GM23338 (cell line): ENCODE measurements at regions not wholly inside any gene's neighbourhood (a gene's known extent, or its start where the extent isn't known, plus 50 kb on each side); places are given as distances from the start of the nearest gene placed in this dataset.

Source experiments
- ATAC-seq: fragments of 200-7000 bp; cut with Tn5 transposase; 3 replicates; pipeline ENCODE4 v1.9.1; 2020
- DNase-seq: peaks from one replicate; pipeline ENCODE4 v3.0.0-alpha.2; 2015; ENCODE audit warnings: low spot score
- H2AFZ ChIP-seq: fragments of 200-600 bp; sonication (generic); 2 replicates; pipeline ENCODE4 v1.8.0; 2016; ENCODE audit warnings: antibody characterized with exemption, mild to moderate bottlenecking, moderate library complexity
- H3F3A ChIP-seq: fragments of 200-600 bp; sonication (generic); replicated peaks from 2 replicates; pipeline ENCODE4 v1.8.0; 2017; ENCODE audit warnings: antibody characterized with exemption, mixed run types, low read depth
- H3K27ac ChIP-seq: fragments of 200-600 bp; sonication (generic); 2 replicates; pipeline ENCODE4 v1.6.1; 2016; ENCODE audit warnings: low read depth
- H3K27me3 ChIP-seq: fragments of 200-600 bp; sonication (generic); 2 replicates; pipeline ENCODE4 v1.8.0; 2016; ENCODE audit warnings: mild to moderate bottlenecking, mixed run types, moderate library complexity; ENCODE audit not compliant: insufficient read depth
- H3K36me3 ChIP-seq: fragments of 200-600 bp; sonication (generic); 2 replicates; pipeline ENCODE4 v1.8.0; 2016; ENCODE audit warnings: mild to moderate bottlenecking; ENCODE audit not compliant: insufficient read depth
- H3K4me1 ChIP-seq: fragments of 200-600 bp; sonication (generic); 2 replicates; pipeline ENCODE4 v1.8.0; 2016; ENCODE audit warnings: mild to moderate bottlenecking, moderate library complexity; ENCODE audit not compliant: insufficient read depth
- H3K4me2 ChIP-seq: fragments of 200-600 bp; sonication (generic); 2 replicates; pipeline ENCODE4 v1.7.1; 2017; ENCODE audit warnings: mixed run types
- H3K4me3 ChIP-seq: fragments of 200-600 bp; sonication (generic); 2 replicates; pipeline ENCODE4 v1.6.1; 2016; ENCODE audit warnings: mixed run types
- H3K79me2 ChIP-seq: fragments of 200-600 bp; sonication (generic); replicated peaks from 2 replicates; pipeline ENCODE4 v1.8.0; 2017; ENCODE audit warnings: mild to moderate bottlenecking; ENCODE audit not compliant: insufficient read depth
- H3K9me2 ChIP-seq: fragments of 200-600 bp; sonication (generic); 2 replicates; pipeline ENCODE4 v1.8.0; 2017; ENCODE audit not compliant: insufficient read depth
- H4K20me1 ChIP-seq: fragments of 200-600 bp; sonication (generic); replicated peaks from 2 replicates; pipeline ENCODE4 v1.8.0; 2017; ENCODE audit warnings: mild to moderate bottlenecking; ENCODE audit not compliant: insufficient read depth
- H3K27ac Mint-ChIP-seq: 2 replicates; pipeline ENCODE4 v1.8.0; 2020; ENCODE audit warnings: inconsistent platforms, mild to moderate bottlenecking, moderate library complexity, mixed read lengths
- H3K27me3 Mint-ChIP-seq: 3 replicates; pipeline ENCODE4 v1.8.0; 2022; ENCODE audit warnings: low read depth, mild to moderate bottlenecking, moderate library complexity, mixed read lengths, inconsistent platforms; ENCODE audit not compliant: insufficient read depth, poor library complexity
- H3K36me3 Mint-ChIP-seq: 3 replicates; pipeline ENCODE4 v1.8.0; 2021; ENCODE audit warnings: low read depth, mild to moderate bottlenecking, inconsistent platforms, moderate library complexity, mixed read lengths
- H3K4me1 Mint-ChIP-seq: 3 replicates; pipeline ENCODE4 v1.8.0; 2020; ENCODE audit warnings: mild to moderate bottlenecking, inconsistent platforms, mixed read lengths
- H3K4me3 Mint-ChIP-seq: 3 replicates; pipeline ENCODE4 v1.8.0; 2021; ENCODE audit warnings: moderate library complexity, mild to moderate bottlenecking, inconsistent platforms, mixed read lengths
- H3K9me3 Mint-ChIP-seq: 3 replicates; pipeline ENCODE4 v1.8.0; 2020; ENCODE audit warnings: moderate library complexity, mild to moderate bottlenecking, inconsistent platforms, mixed read lengths
- CREB1 ChIP-seq: fragments of 250-450 bp; sonication (Bioruptor Pico); IDR thresholded peaks from 2 replicates; pipeline ENCODE4 v1.5.0; 2020; ENCODE audit warnings: low read depth, mild to moderate bottlenecking, moderate library complexity
- CTCF ChIP-seq, 2 experiments: fragments of 200-600 bp in 1 of 2; sonication (generic) in 1 of 2; conservative IDR thresholded peaks; 2 replicates each; pipeline versions ENCODE4 v1.5.1 to v1.6.1; 2016 to 2017; ENCODE audit warnings: antibody characterized with exemption in 2 of 2, low read depth in 2 of 2, mild to moderate bottlenecking in 2 of 2, moderate library complexity in 1 of 2
- ETS1 ChIP-seq: IDR thresholded peaks from 2 replicates; pipeline ENCODE4 v1.6.1; 2016; ENCODE audit warnings: antibody characterized with exemption
- EZH2 ChIP-seq: fragments of 200-600 bp; sonication (generic); IDR thresholded peaks from one replicate; pipeline ENCODE4 v1.8.0; 2017; ENCODE audit warnings: antibody characterized with exemption, mild to moderate bottlenecking, low read depth; ENCODE audit not compliant: unreplicated experiment
- EZH2phosphoT487 ChIP-seq: fragments of 200-600 bp; sonication (generic); IDR thresholded peaks from one replicate; pipeline ENCODE4 v1.8.1; 2018; ENCODE audit warnings: antibody characterized with exemption; ENCODE audit not compliant: unreplicated experiment
- JUNB ChIP-seq: IDR thresholded peaks from one replicate; pipeline ENCODE4 v1.6.1; 2016; ENCODE audit warnings: antibody characterized with exemption; ENCODE audit not compliant: unreplicated experiment
- NANOG ChIP-seq: IDR thresholded peaks from 2 replicates; pipeline ENCODE4 v1.6.1; 2016; ENCODE audit warnings: antibody characterized with exemption, borderline replicate concordance
- POLR2AphosphoS5 ChIP-seq: IDR thresholded peaks from 2 replicates; pipeline ENCODE4 v1.6.1; 2016; ENCODE audit warnings: antibody characterized with exemption, low read depth
- REST ChIP-seq: IDR thresholded peaks from one replicate; pipeline ENCODE4 v1.6.1; 2018; ENCODE audit warnings: antibody characterized with exemption; ENCODE audit not compliant: unreplicated experiment
- STAT1 ChIP-seq: IDR thresholded peaks from one replicate; pipeline ENCODE4 v1.6.1; 2016; ENCODE audit warnings: antibody characterized with exemption; ENCODE audit not compliant: unreplicated experiment
- ZNF114 ChIP-seq: fragments of 250-450 bp; sonication (Bioruptor Pico); IDR thresholded peaks from 2 replicates; pipeline ENCODE4 v1.5.0; 2020; ENCODE audit warnings: mild to moderate bottlenecking, moderate library complexity
- ZNF331 ChIP-seq: fragments of 250-450 bp; sonication (Bioruptor Pico); IDR thresholded peaks from 2 replicates; pipeline ENCODE4 v1.5.0; 2020; ENCODE audit warnings: low read depth, mild to moderate bottlenecking, moderate library complexity
- ZNF462 ChIP-seq: fragments of 250-450 bp; sonication (Bioruptor Pico); IDR thresholded peaks from 2 replicates; pipeline ENCODE4 v1.5.0; 2020; ENCODE audit warnings: mild to moderate bottlenecking, moderate library complexity

- Mint-ChIP-seq H3K27ac (no peak overlapping the region), H3K36me3 (no peaks in the 10 kb centered on the region), H3K27me3 (no peaks in the 10 kb centered on the region), H3K4me1 (no peaks in the 10 kb centered on the region), H3K4me3 (no peak overlapping the region), H3K9me3 (no peaks in the 10 kb centered on the region)
- Histone ChIP-seq H3F3A (no peaks in the 10 kb centered on the region), H3K36me3 (no peaks in the 10 kb centered on the region), H3K4me2 (no peak overlapping the region), H3K9me2 (no peaks in the 10 kb centered on the region), H3K79me2 (no peaks in the 10 kb centered on the region), H3K4me1 (no peaks in the 10 kb centered on the region), H3K27me3 (no peaks in the 10 kb centered on the region), H4K20me1 (no peaks in the 10 kb centered on the region), H3K4me3 (no peak overlapping the region), H3K27ac (no peak overlapping the region), H2AFZ (no peak overlapping the region)
- TF ChIP-seq EZH2 (no peak), CTCF (conservative IDR thresholded peaks at IDR 0.05; ENCODE audit: low read depth in 2 of 2) (no peak), JUNB (no peak), ETS1 (no peak), ZNF114 (CRISPR knock-in tag) (no peak), EZH2phosphoT487 (no peak), ZNF462 (no peak), POLR2AphosphoS5 (no peak), ZNF331 (no peak), STAT1 (no peak), NANOG (no peak), CREB1 (CRISPR knock-in tag) (no peak), REST (no peak)
- ATAC-seq (no peak), DNase-seq (no peak)
These were observed 131.9 kb upstream of the CSF3R start for GRCh38 chr1:36614571-36614970.
